ENCODE measurements at regions not wholly inside any gene's neighbourhood (a gene's known extent, or its start where the extent isn't known, plus 50 kb on each side); places are given as distances from the start of the nearest gene placed in this dataset.
"Not testable (repeated sequence)": the region's sequence is repeated elsewhere in the genome, so short reads cannot be mapped to it uniquely, and the experiment has no call there.

- no peak overlapping the region for H3K4me3 ChIP-seq (ENCODE audit: low read depth, poor library complexity, severe bottlenecking)
- DNase-seq (ENCODE audit: low spot score in 2 of 2), result no peak
- WGBS, 2 donors, result 83 to 89% methylated on average over 3 of the region's 3 CpGs
- intact Hi-C loops (cut with DNase I; ENCODE audit: low total_unique reads), result no loop called here
- no peak for TF ChIP-seq POLR2A (IDR thresholded peaks at IDR 0.05)
- no peak for TF ChIP-seq CTCF (IDR thresholded peaks at IDR 0.05)
These were observed 214.0 kb upstream of the MAST4 start for GRCh38 chr5:66382152-66382551.

GRCh38 chr5:66405145-66405544 lies 191.0 kb upstream of the MAST4 start:
- DNase-seq (ENCODE audit: low spot score in 2 of 2); intact Hi-C loops (cut with DNase I; ENCODE audit: low total_unique reads); H3K4me3 ChIP-seq (ENCODE audit: low read depth, poor library complexity, severe bottlenecking): not testable (repeated sequence)
- WGBS, 2 donors, result 93 to 100% methylated on average over 3 of the region's 3 CpGs

- TF ChIP-seq POLR2A (IDR thresholded peaks at IDR 0.05), result no peak
- no peak for TF ChIP-seq CTCF (IDR thresholded peaks at IDR 0.05)
- no peak overlapping the region for H3K4me3 ChIP-seq (ENCODE audit: low read depth, poor library complexity, severe bottlenecking)
- DNase-seq (ENCODE audit: low spot score in 2 of 2), result no peak
- WGBS, 2 donors, result 62 to 64% methylated on average over 3 of the region's 3 CpGs
- intact Hi-C loops (cut with DNase I; ENCODE audit: low total_unique reads), result no loop called here
These were observed 189.3 kb upstream of the MAST4 start for GRCh38 chr5:66406761-66407336.

- H3K4me3 ChIP-seq (ENCODE audit: low read depth, poor library complexity, severe bottlenecking), result no peak overlapping the region
- no peak for TF ChIP-seq CTCF (IDR thresholded peaks at IDR 0.05)
- TF ChIP-seq POLR2A (IDR thresholded peaks at IDR 0.05), result no peak
- intact Hi-C loops (cut with DNase I; ENCODE audit: low total_unique reads), result no loop called here
- no peak for DNase-seq (ENCODE audit: low spot score in 2 of 2)
These were observed 188.4 kb upstream of the MAST4 start for GRCh38 chr5:66407765-66408164.

GRCh38 chr5:66408576-66408975 lies 187.6 kb upstream of the MAST4 start:
- WGBS, 2 donors, result 86 to 92% methylated on average over 5 of the region's 5 CpGs
- intact Hi-C loops (cut with DNase I; ENCODE audit: low total_unique reads), result no loop called here
- DNase-seq (ENCODE audit: low spot score in 2 of 2), result no peak
- TF ChIP-seq CTCF (IDR thresholded peaks at IDR 0.05), result no peak
- TF ChIP-seq POLR2A (IDR thresholded peaks at IDR 0.05), result no peak
- no peak overlapping the region for H3K4me3 ChIP-seq (ENCODE audit: low read depth, poor library complexity, severe bottlenecking)

- no peak for DNase-seq (ENCODE audit: low spot score in 2 of 2)
- TF ChIP-seq CTCF (IDR thresholded peaks at IDR 0.05) (no peak), POLR2A (IDR thresholded peaks at IDR 0.05) (no peak)
- H3K4me3 ChIP-seq (ENCODE audit: low read depth, poor library complexity, severe bottlenecking), result no peak overlapping the region
- intact Hi-C loops (cut with DNase I; ENCODE audit: low total_unique reads), result no loop called here
- WGBS, 2 donors, result 74 to 76% methylated on average over 7 of the region's 7 CpGs
These were observed 186.1 kb upstream of the MAST4 start for GRCh38 chr5:66410122-66410521.
